HK-2 (cell line): ENCODE measurements at regions not wholly inside any gene's neighbourhood (a gene's known extent, or its start where the extent isn't known, plus 50 kb on each side); places are given as distances from the start of the nearest gene placed in this dataset.

ENCODE experiments used
- DNase-seq: peaks from one replicate; pipeline ENCODE4 v3.0.0-alpha.2; 2018; ENCODE audit not compliant: unreplicated experiment

DNA sequence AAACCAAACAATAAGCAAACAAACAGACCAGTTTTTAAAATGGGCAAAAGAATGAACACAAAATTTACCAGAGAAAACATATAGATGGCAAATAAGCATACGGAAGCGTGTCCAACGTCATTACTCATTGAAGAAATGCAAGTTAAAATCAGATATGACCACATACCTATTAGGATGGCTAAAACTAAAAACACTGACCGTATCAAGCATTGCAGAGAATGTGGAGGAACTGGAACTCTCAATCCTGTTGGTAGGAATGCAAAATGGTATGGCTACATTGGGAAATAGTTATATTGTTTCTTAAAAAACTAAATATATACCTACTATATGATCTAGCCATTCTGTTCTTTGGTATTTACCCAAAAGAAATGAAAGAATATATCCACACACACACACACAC, 129.4 kb upstream of the ACO1 start:
- DNase-seq, result no peak

GRCh38 chr9:32258482-32258881, 126.0 kb upstream of the ACO1 start:
- no peak for DNase-seq

- no peak for DNase-seq
Measured at GRCh38 chr9:32260151-32260862, 124.1 kb upstream of the ACO1 start.

GRCh38 chr9:32264170-32264864, 120.1 kb upstream of the ACO1 start:
- peak; percentile 22 for DNase-seq

DNA sequence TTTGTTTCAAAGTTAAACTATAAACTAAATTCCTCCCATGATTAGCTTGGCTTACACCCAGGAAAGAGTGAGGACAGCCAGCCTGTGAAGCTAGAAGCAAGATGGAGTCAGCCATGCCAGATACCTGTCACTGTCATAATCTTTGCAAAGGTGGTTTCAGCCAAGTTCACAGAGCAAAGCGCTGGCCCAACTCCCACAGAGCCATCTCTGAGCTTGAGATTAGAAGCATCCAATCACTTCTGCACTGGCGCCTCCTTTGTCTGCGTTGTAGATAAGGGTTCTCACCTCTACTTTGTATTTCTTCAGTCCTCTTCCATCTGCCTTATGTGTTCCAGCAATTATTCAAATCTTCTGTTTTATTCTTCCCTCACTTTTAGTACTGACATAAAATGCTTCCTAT, 119.4 kb upstream of the ACO1 start:
- DNase-seq, result no peak

DNA sequence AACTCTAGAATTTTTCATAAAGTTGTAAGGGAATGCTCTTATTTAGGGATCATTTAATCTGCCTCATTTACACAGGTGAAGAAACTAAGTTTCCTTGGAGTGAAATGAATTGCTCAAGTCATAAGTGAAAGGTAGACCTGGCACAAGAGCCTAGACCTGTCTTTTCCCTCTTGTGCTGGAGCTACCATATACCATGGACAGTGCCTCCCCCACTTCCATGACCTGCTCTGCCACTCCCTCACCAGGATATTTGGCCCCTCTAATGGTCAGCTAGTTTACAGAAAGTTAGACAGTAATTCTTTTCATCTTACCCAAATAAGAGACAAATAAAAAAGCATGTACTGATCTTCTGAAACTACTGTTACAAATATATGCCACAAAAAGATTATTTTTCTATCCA, 105.5 kb upstream of the ACO1 start:
- no peak for DNase-seq

- no peak for DNase-seq
Measured at GRCh38 chr9:32289756-32290155, 94.7 kb upstream of the ACO1 start.

DNA sequence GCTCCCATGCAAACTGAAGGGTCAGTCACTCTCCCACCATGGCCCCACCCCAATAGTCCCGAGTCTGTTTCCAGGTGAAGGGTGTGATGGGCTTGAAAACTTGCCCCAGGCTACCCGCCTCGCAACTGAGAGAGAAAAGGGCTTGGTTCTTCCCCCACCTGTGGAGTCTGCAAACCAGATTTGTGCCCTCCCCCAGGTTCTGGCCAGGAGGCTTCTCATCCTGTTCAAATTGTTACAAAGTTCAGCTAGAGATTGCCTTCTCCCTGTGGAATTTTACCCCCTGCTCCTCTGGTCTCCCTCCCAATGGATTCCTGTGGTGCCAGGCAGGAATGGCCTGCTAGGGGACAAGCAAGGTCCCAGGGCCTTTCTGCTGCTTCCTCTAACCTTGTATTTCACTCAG, 93.1 kb upstream of the ACO1 start:
- no peak for DNase-seq

DNA sequence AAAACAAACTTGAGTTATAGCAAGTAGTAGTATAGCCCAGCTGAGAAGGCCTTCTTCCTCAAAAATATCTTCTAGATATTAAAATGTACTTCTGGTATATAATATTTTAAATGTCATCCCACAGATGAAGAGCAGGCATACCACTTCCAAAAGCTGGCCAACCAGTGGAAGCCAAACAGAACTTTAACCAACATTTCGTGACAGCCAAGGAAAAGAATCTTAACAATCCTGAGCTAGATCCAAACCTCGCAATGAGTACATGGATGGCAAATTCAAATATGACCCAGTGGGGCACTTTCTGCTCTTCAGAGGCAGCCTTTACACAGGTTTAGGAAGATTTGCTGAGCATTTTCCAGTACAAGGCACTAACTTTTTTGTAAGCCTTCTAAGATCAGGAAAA, 91.8 kb upstream of the ACO1 start:
- DNase-seq, result no peak

DNA sequence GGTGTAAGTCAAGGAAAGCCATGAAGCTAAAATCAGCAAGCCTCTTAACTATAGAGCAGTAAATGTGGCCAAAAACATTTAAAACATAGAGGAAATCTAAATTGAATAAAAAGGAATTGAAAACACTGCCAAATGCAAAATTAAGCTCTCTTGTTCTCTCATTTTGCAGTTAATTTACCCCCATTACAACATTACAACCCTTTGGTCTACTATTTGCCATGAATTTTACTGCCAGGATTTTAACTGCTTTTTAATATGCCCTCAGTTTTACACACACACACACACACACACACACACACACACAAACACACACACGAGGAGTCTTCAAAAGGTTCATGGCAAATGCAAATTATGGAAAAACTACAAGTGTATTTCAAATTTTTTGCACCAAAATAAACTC, 91.4 kb upstream of the ACO1 start:
- DNase-seq, result no peak

- no peak for DNase-seq
Measured at GRCh38 chr9:32294106-32294505, 90.3 kb upstream of the ACO1 start.

DNA sequence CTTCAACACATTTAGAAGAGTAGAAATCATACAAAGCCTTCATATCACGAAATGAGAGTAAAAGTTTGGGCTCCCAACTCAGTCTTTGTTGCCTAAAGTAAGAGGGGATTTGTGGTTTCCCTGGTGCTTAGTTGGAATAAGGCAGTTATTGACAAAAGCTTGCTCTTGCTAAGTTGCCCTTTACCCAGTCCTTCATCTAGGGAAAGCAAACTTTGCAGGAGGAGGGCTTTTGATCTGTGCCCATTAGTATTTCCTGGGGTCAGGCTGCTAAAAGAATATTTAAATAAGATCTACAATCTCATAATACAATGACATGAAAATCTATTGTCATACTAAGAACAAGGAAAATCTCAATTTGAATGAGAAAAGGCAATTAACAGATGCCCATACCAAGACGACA, 84.1 kb upstream of the ACO1 start:
- DNase-seq, result no peak

- DNase-seq, result no peak
Measured at GRCh38 chr9:32304495-32304894, 79.9 kb upstream of the ACO1 start.

DNA sequence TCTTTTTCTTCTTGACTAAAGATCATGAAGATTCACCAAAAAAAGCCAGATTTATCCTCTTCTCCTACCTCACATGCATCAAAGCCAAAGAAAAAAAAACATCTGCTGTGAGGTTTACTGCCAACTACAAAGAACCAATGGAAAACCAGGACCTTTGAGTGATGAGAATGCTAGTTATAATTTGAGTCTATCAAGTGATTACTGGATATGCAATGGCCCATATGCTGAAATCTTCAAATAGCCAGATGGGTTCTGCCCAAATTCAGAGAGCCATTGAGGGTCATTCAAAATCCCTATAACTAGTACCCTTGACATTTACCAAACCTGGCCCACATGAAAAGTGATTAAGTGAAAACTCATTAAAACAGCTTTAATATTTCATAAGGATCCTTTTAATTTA, 78.4 kb upstream of the ACO1 start:
- DNase-seq, result no peak

- DNase-seq, result no peak
Measured at GRCh38 chr9:32319312-32319929, 65.0 kb upstream of the ACO1 start.

GRCh38 chr9:32322622-32323021, 61.8 kb upstream of the ACO1 start:
- no peak for DNase-seq

DNA sequence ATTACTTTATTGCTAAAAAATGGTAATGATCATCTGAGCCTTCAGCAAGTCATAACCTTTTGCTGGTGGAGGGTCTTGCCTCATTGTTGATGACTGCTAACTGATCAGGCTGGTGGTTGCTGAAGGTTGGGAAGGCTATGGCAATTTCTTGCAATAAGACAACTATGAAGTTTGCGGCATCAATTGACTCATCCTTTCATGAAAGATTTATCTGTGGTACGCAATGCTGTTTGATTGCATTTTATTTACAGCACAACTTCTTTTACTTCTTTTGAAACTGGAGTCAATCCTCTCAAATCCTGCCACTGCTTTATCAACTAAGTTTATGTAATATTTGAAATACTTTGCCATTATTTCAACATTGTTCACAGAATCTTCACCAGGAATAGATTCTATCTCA, 58.3 kb upstream of the ACO1 start:
- no peak for DNase-seq

- no peak for DNase-seq
Measured at GRCh38 chr9:32331240-32331639, 53.2 kb upstream of the ACO1 start.

DNA sequence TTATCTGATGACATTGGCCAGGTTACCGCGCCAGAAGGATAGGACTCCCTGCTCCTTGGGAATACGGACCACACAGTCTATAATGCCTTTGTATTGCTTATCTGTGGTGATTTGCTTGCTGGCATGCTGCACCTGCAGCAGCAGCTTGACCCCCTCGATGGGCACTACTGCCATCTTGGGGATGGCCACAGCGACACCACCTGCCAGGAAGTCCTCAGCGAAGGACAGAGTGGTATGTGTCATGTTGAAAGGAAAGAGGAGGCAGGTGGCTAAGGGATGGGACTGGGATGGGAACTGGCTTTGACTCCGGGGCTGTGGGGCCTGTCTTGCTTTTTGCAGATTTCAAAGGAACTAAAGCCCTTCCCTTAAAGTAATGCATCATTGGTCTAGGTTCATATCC, 50.3 kb upstream of the ACO1 start:
- no peak for DNase-seq
